SU-DHL-6 (cell line): ENCODE measurements at regions not wholly inside any gene's neighbourhood (a gene's known extent, or its start where the extent isn't known, plus 50 kb on each side); places are given as distances from the start of the nearest gene placed in this dataset.

Source experiments
- CTCF ChIP-seq: fragments of 200-600 bp; sonication (generic); IDR thresholded peaks from one replicate; pipeline ENCODE4 v1.5.1; 2017; ENCODE audit warnings: antibody characterized with exemption, mild to moderate bottlenecking, low read length, moderate library complexity; ENCODE audit not compliant: insufficient read depth, poor library complexity, severe bottlenecking
- EZH2phosphoT487 ChIP-seq: fragments of 200-600 bp; sonication (generic), shearing (Covaris generic); conservative IDR thresholded peaks from 2 replicates; pipeline ENCODE4 v1.6.1; 2018; ENCODE audit warnings: mild to moderate bottlenecking, antibody characterized with exemption, low read length, moderate library complexity, mixed read lengths

GRCh38 chr22:27257987-27258386, 543.6 kb downstream of the MN1 start:
- TF ChIP-seq CTCF (no peak), EZH2phosphoT487 (no peak)
